HCT116 (cell line): ENCODE measurements at regions not wholly inside any gene's neighbourhood (a gene's known extent, or its start where the extent isn't known, plus 50 kb on each side); places are given as distances from the start of the nearest gene placed in this dataset.

Experiments
- ATAC-seq: fragments of 200-7000 bp; cut with Tn5 transposase; 2 replicates; pipeline ENCODE4 v1.9.1; 2020; ENCODE audit warnings: mild to moderate bottlenecking, moderate library complexity
- BruUV-seq: library from RNA; stranded (reverse); fragments of 400-500 nt; replicated peaks from 2 replicates; lab custom pipeline; 2021; lab: Mats Ljungman, UMichigan
- CTCF ChIA-PET: fragments of 300-600 bp; sonication (Branson Sonifier 250); formaldehyde crosslinking; loops from one replicate; lab custom pipeline; 2021; ENCODE audit warnings: antibody characterized with exemption; lab: Charles Lee
- POLR2A ChIA-PET: fragments of 300-600, 350-600 bp; sonication (Branson Sonifier 250); formaldehyde crosslinking; loops from one replicate; lab custom pipeline; 2021; ENCODE audit warnings: antibody characterized with exemption; lab: Charles Lee
- RAD21 ChIA-PET, 2 experiments: fragments of 300-600 bp; sonication (Branson Sonifier 250); formaldehyde crosslinking; loops; one replicate each; lab custom pipeline; 2023; ENCODE audit warnings: low total read pairs in 2 of 2; ENCODE audit not compliant: uncharacterized antibody in 2 of 2, unreplicated experiment in 2 of 2, low non-redundant PET in 1 of 2; lab: Charles Lee
- DNase-seq: peaks from one replicate; pipeline ENCODE4 v3.0.0-alpha.2; 2010; ENCODE audit warnings: low read depth, low spot score
- H2AFZ ChIP-seq: fragments of 200-600 bp; shearing (Covaris generic), sonication (generic); 2 replicates; pipeline ENCODE4 v1.6.1; 2017; ENCODE audit warnings: low read depth, mixed run types, mixed read lengths, antibody characterized with exemption, low read length; ENCODE audit not compliant: poor library complexity, severe bottlenecking
- H3K27ac ChIP-seq: 2 replicates; pipeline ENCODE4 v1.5.1; 2012; ENCODE audit warnings: low read depth, low read length
- H3K27me3 ChIP-seq: fragments of 200-600 bp; sonication (generic); 2 replicates; pipeline ENCODE4 v1.6.1; 2016; ENCODE audit warnings: mixed run types, low read length, mixed read lengths; ENCODE audit not compliant: insufficient read depth
- H3K36me3 ChIP-seq, 2 experiments: fragments of 200-500 bp in 1 of 2; fragments of 200-600 bp in 1 of 2; sonication (Bioruptor generic) in 1 of 2; sonication (generic) in 1 of 2; 2 replicates each; pipeline versions ENCODE4 v1.5.1 to v1.6.1; 2014 to 2016; ENCODE audit warnings: low read length in 2 of 2, inconsistent platforms in 1 of 2, mixed read lengths in 1 of 2, mixed run types in 1 of 2; ENCODE audit not compliant: insufficient read depth in 2 of 2, control insufficient read depth in 1 of 2
- H3K4me1 ChIP-seq, 2 experiments: fragments of 200-600 bp in 1 of 2; sonication (generic) in 1 of 2; 2 replicates each; pipeline versions ENCODE4 v1.5.1 to v1.6.1; 2012 to 2017; ENCODE audit warnings: low read length in 2 of 2, inconsistent platforms in 1 of 2, mild to moderate bottlenecking in 1 of 2, mixed read lengths in 1 of 2, mixed run types in 1 of 2, moderate library complexity in 1 of 2; ENCODE audit not compliant: insufficient read depth in 2 of 2, control insufficient read depth in 1 of 2
- H3K4me2 ChIP-seq: fragments of 200-600 bp; sonication (generic); 2 replicates; pipeline ENCODE4 v1.6.1; 2017; ENCODE audit warnings: mixed run types, low read length, mixed read lengths
- H3K4me3 ChIP-seq, 2 experiments: fragments of 200-600 bp in 1 of 2; sonication (generic) in 1 of 2; replicated peaks in 1 of 2; 2 replicates each; pipeline ENCODE4 v1.5.1; 2011 to 2016; ENCODE audit warnings: low read length in 2 of 2, control low read depth in 1 of 2, low read depth in 1 of 2, mild to moderate bottlenecking in 1 of 2, mixed read lengths in 1 of 2, mixed run types in 1 of 2
- H3K79me2 ChIP-seq: fragments of 200-600 bp; sonication (generic); 2 replicates; pipeline ENCODE4 v1.6.1; 2017; ENCODE audit warnings: mild to moderate bottlenecking, mixed run types, low read length, moderate library complexity, mixed read lengths; ENCODE audit not compliant: insufficient read depth
- H3K9ac ChIP-seq: fragments of 200-600 bp; sonication (generic); 2 replicates; pipeline ENCODE4 v1.6.1; 2016; ENCODE audit warnings: low read length, mixed read lengths
- H3K9me2 ChIP-seq: fragments of 200-600 bp; sonication (generic), shearing (Covaris generic); 2 replicates; pipeline ENCODE4 v1.6.1; 2017; ENCODE audit warnings: mixed run types, mild to moderate bottlenecking, moderate library complexity; ENCODE audit not compliant: insufficient read depth
- H3K9me3 ChIP-seq, 2 experiments: fragments of 200-500 bp in 1 of 2; fragments of 200-600 bp in 1 of 2; sonication (Bioruptor generic) in 1 of 2; sonication (generic) in 1 of 2; 2 replicates each; pipeline ENCODE4 v1.6.1; 2014 to 2017; ENCODE audit warnings: low read length in 2 of 2, mixed read lengths in 2 of 2, inconsistent platforms in 1 of 2, low read depth in 1 of 2, mild to moderate bottlenecking in 1 of 2, mixed run types in 1 of 2, moderate library complexity in 1 of 2; ENCODE audit not compliant: control insufficient read depth in 1 of 2, insufficient read depth in 1 of 2
- H4K20me1 ChIP-seq: fragments of 200-600 bp; sonication (generic), shearing (Covaris generic); 2 replicates; pipeline ENCODE4 v1.6.1; 2017; ENCODE audit warnings: mixed run types, mild to moderate bottlenecking, moderate library complexity; ENCODE audit not compliant: insufficient read depth
- CBX3 ChIP-seq: IDR thresholded peaks from 2 replicates; pipeline ENCODE4 v1.6.1; 2012; ENCODE audit warnings: low read depth
- CEBPB ChIP-seq: IDR thresholded peaks from 2 replicates; pipeline ENCODE4 v1.6.1; 2012; ENCODE audit warnings: low read depth
- EGR1 ChIP-seq: IDR thresholded peaks from 2 replicates; pipeline ENCODE4 v1.6.1; 2012; ENCODE audit warnings: low read depth
- ELF1 ChIP-seq: IDR thresholded peaks from 2 replicates; pipeline ENCODE4 v1.6.1; 2012; ENCODE audit warnings: low read depth, borderline replicate concordance
- EZH2 ChIP-seq: fragments of 200-600 bp; sonication (generic); IDR thresholded peaks from 2 replicates; pipeline ENCODE4 v1.6.1; 2017; ENCODE audit warnings: antibody characterized with exemption, mixed run types
- EZH2phosphoT487 ChIP-seq: fragments of 200-600 bp; IDR thresholded peaks from 2 replicates; pipeline ENCODE4 v1.6.1; 2018; ENCODE audit warnings: antibody characterized with exemption, borderline replicate concordance
- JUND ChIP-seq: IDR thresholded peaks from 2 replicates; pipeline ENCODE4 v1.6.1; 2012
- MAX ChIP-seq: IDR thresholded peaks from 2 replicates; pipeline ENCODE4 v1.6.1; 2012
- POLR2A ChIP-seq: IDR thresholded peaks from 2 replicates; pipeline ENCODE4 v1.7.0; 2011; ENCODE audit warnings: borderline replicate concordance; ENCODE audit not compliant: insufficient read depth, insufficient read length; ENCODE audit errors: extremely low read depth
- POLR2AphosphoS5 ChIP-seq: IDR thresholded peaks from 2 replicates; pipeline ENCODE4 v1.6.1; 2011; ENCODE audit warnings: mild to moderate bottlenecking, low read depth, low read length, moderate library complexity
- REST ChIP-seq: IDR thresholded peaks from 2 replicates; pipeline ENCODE4 v1.6.1; 2012; ENCODE audit warnings: low read depth
- SP1 ChIP-seq: IDR thresholded peaks from 2 replicates; pipeline ENCODE4 v1.6.1; 2012; ENCODE audit warnings: low read depth
- SRF ChIP-seq: IDR thresholded peaks from 2 replicates; pipeline ENCODE4 v1.6.1; 2012; ENCODE audit warnings: low read depth
- TCF7L2 ChIP-seq: IDR thresholded peaks from 2 replicates; pipeline ENCODE4 v1.7.0; 2011; ENCODE audit warnings: borderline replicate concordance, inconsistent platforms; ENCODE audit not compliant: insufficient read depth, insufficient read length; ENCODE audit errors: extremely low read depth
- YY1 ChIP-seq: IDR thresholded peaks from 2 replicates; pipeline ENCODE4 v1.6.1; 2011; ENCODE audit warnings: low read length, low read depth, moderate library complexity, mild to moderate bottlenecking; ENCODE audit not compliant: insufficient replicate concordance; ENCODE audit errors: extremely low read depth
- ZBTB33 ChIP-seq: IDR thresholded peaks from 2 replicates; pipeline ENCODE4 v1.6.1; 2011; ENCODE audit warnings: mild to moderate bottlenecking, low read length, moderate library complexity; ENCODE audit not compliant: insufficient replicate concordance; ENCODE audit errors: extremely low read depth
- ZFX ChIP-seq: fragments of 450-650 bp; IDR thresholded peaks from 2 replicates; pipeline ENCODE4 v1.6.1; 2017
- intact Hi-C: fragments of 100-400 bp; cut with micrococcal nuclease; formaldehyde crosslinking; loops from 2 replicates; pipeline ENCODE4 v1.10.0; 2022

DNA sequence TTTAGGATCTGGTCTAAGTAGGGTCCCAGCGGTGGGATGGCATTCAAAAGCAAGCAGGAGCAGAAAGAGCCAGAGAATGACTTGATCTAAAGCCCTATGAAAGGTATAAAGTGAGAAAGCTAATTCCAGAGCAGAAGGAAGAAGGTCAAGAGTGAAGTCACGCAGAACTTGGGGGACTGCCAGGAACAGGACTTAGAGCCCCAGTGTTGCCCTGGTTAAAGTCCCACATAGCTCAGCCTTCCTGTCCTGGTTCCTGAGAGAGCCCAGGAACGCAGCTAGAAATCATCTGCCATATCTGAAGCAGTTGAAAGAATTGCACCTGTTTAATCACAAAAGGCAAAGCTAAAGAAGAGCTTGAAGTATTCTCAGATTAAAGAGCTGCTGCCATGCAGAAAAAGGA is 160.6 kb upstream of the ATP1B1 start:
- Histone ChIP-seq H3K9me2 (no peaks in the 10 kb centered on the region), H3K9ac (no peak overlapping the region), H2AFZ (no peak overlapping the region), H3K27ac (no peak overlapping the region), H3K36me3 (no peaks in the 10 kb centered on the region), H4K20me1 (no peaks in the 10 kb centered on the region), H3K79me2 (no peaks in the 10 kb centered on the region), H3K4me3 (no peak overlapping the region), H3K4me2 (no peak overlapping the region), H3K27me3 (no peaks in the 10 kb centered on the region), H3K4me1 (no peaks in the 10 kb centered on the region), H3K9me3 (no peaks in the 10 kb centered on the region)
- BruUV-seq: no TSS peak
- no peak for ATAC-seq
- CTCF ChIA-PET: no interaction called here
- RAD21 ChIA-PET: no interaction called here
- DNase-seq: no peak
- POLR2A ChIA-PET: no interaction called here
- TF ChIP-seq MAX (no peak), ZFX (no peak), EGR1 (no peak), JUND (no peak), POLR2AphosphoS5 (no peak), YY1 (no peak), SP1 (no peak), POLR2A (no peak), ELF1 (no peak), ZBTB33 (no peak), CBX3 (no peak), REST (no peak), CEBPB (no peak), TCF7L2 (no peak), SRF (no peak), EZH2phosphoT487 (no peak), EZH2 (no peak)
- intact Hi-C loops: no loop called here
